DND-41 (cell line): ENCODE measurements at regions not wholly inside any gene's neighbourhood (a gene's known extent, or its start where the extent isn't known, plus 50 kb on each side); places are given as distances from the start of the nearest gene placed in this dataset.

ENCODE experiments used
- CTCF ChIP-seq: IDR thresholded peaks from 2 replicates; pipeline ENCODE4 v1.5.1; 2012; ENCODE audit warnings: borderline replicate concordance, low read length, moderate library complexity, mild to moderate bottlenecking; ENCODE audit not compliant: poor library complexity, severe bottlenecking; ENCODE audit errors: extremely low read depth
- EZH2 ChIP-seq: IDR thresholded peaks from 3 replicates; pipeline ENCODE4 v1.6.1; 2012; ENCODE audit warnings: borderline replicate concordance, low read depth, mild to moderate bottlenecking, moderate library complexity, low read length, inconsistent platforms; ENCODE audit not compliant: severe bottlenecking

- TF ChIP-seq EZH2: no peak
- no peak for TF ChIP-seq CTCF
Observed at GRCh38 chr5:166865206-166865605, 1426.2 kb upstream of the WWC1 start.
